ENCODE measurements at regions not wholly inside any gene's neighbourhood (a gene's known extent, or its start where the extent isn't known, plus 50 kb on each side); places are given as distances from the start of the nearest gene placed in this dataset.

GRCh38 chr5:92841604-92842155, 739.3 kb downstream of the NR2F1-AS1 start:
- Histone ChIP-seq H3K27me3 (ENCODE audit: insufficient read depth) (no peaks in the 10 kb centered on the region), H4K20me1 (replicated peaks; ENCODE audit: insufficient read depth) (no peaks in the 10 kb centered on the region), H2AFZ (0 out of 2 replicates have a peak overlapping the region, but pooled peaks have one; percentile 1), H3K4me3 (no peak overlapping the region), H3K27ac (ENCODE audit: low read depth) (no peak overlapping the region), H3K9me2 (ENCODE audit: insufficient read depth) (no peaks in the 10 kb centered on the region), H3K79me2 (replicated peaks; ENCODE audit: insufficient read depth) (no peaks in the 10 kb centered on the region), H3F3A (replicated peaks; ENCODE audit: low read depth) (no peaks in the 10 kb centered on the region), H3K36me3 (ENCODE audit: insufficient read depth) (no peaks in the 10 kb centered on the region), H3K4me1 (ENCODE audit: insufficient read depth) (no peaks in the 10 kb centered on the region), H3K4me2 (no peak overlapping the region)
- no peaks in the 10 kb centered on the region for H3K9me3 Mint-ChIP-seq
- H3K4me1 Mint-ChIP-seq = 0 out of 3 replicates have a peak, but pooled peaks cover 3% of the 10 kb centered on the region
- DNase-seq (ENCODE audit: low spot score) = no peak
- peaks cover 4% of the 10 kb centered on the region for H3K27me3 Mint-ChIP-seq (ENCODE audit: insufficient read depth, low read depth, poor library complexity)
- H3K36me3 Mint-ChIP-seq (ENCODE audit: low read depth) = no peaks in the 10 kb centered on the region
- no peak for ATAC-seq
- H3K27ac Mint-ChIP-seq = no peak overlapping the region
- TF ChIP-seq ZNF331 (CRISPR knock-in tag; IDR thresholded peaks at IDR 0.05; ENCODE audit: low read depth) (no peak), CTCF (conservative IDR thresholded peaks at IDR 0.05; ENCODE audit: low read depth in 2 of 2) (no peak), EZH2 (IDR thresholded peaks at IDR 0.05; ENCODE audit: low read depth, unreplicated experiment) (no peak), JUNB (IDR thresholded peaks at IDR 0.05; ENCODE audit: unreplicated experiment) (no peak), CREB1 (CRISPR knock-in tag; IDR thresholded peaks at IDR 0.05; ENCODE audit: low read depth) (no peak), NANOG (IDR thresholded peaks at IDR 0.05; ENCODE audit: borderline replicate concordance) (no peak)
- H3K4me3 Mint-ChIP-seq = no peak overlapping the region

GRCh38 chr5:92838253-92838652, 742.8 kb downstream of the NR2F1-AS1 start:
- Mint-ChIP-seq H3K4me3 (no peak overlapping the region), H3K27me3 (ENCODE audit: insufficient read depth, low read depth, poor library complexity) (peaks cover 2% of the 10 kb centered on the region), H3K4me1 (no peaks in the 10 kb centered on the region), H3K27ac (no peak overlapping the region), H3K36me3 (ENCODE audit: low read depth) (no peaks in the 10 kb centered on the region), H3K9me3 (peaks cover 5% of the 10 kb centered on the region; the same call in 1 of the 3 replicates)
- Histone ChIP-seq H3K79me2 (replicated peaks; ENCODE audit: insufficient read depth) (no peaks in the 10 kb centered on the region), H2AFZ (no peak overlapping the region), H3K9me2 (ENCODE audit: insufficient read depth) (0 out of 2 replicates have a peak, but pooled peaks cover 3% of the 10 kb centered on the region), H3K36me3 (ENCODE audit: insufficient read depth) (no peaks in the 10 kb centered on the region), H3F3A (replicated peaks; ENCODE audit: low read depth) (no peaks in the 10 kb centered on the region), H3K4me1 (ENCODE audit: insufficient read depth) (no peaks in the 10 kb centered on the region), H3K4me2 (no peak overlapping the region), H4K20me1 (replicated peaks; ENCODE audit: insufficient read depth) (no peaks in the 10 kb centered on the region), H3K27ac (ENCODE audit: low read depth) (no peak overlapping the region), H3K4me3 (no peak overlapping the region), H3K27me3 (ENCODE audit: insufficient read depth) (no peaks in the 10 kb centered on the region)
- peak; percentile 64 to 72 for TF ChIP-seq CTCF (conservative IDR thresholded peaks at IDR 0.05; ENCODE audit: low read depth in 2 of 2)
- no peak for TF ChIP-seq NANOG (IDR thresholded peaks at IDR 0.05; ENCODE audit: borderline replicate concordance)
- DNase-seq (ENCODE audit: low spot score) (peak; percentile 66), ATAC-seq (peak; percentile 98)

All from GM23338 (cell line).